PFSK-1 (cell line): ENCODE measurements at regions not wholly inside any gene's neighbourhood (a gene's known extent, or its start where the extent isn't known, plus 50 kb on each side); places are given as distances from the start of the nearest gene placed in this dataset.

Source experiments
- FOXP2 ChIP-seq: optimal IDR thresholded peaks from 2 replicates; pipeline ENCODE3; 2011; ENCODE audit warnings: borderline replicate concordance, control low read depth, inconsistent platforms; ENCODE audit not compliant: insufficient read depth; ENCODE audit errors: extremely low read length, extremely low read depth
- POLR2AphosphoS5 ChIP-seq: IDR thresholded peaks from 2 replicates; pipeline ENCODE4 v1.6.1; 2012; ENCODE audit warnings: low read depth, mild to moderate bottlenecking, control low read depth, low read length, moderate library complexity
- REST ChIP-seq, 2 experiments: IDR thresholded peaks; 2 replicates each; pipeline versions ENCODE4 v1.6.1 to v1.8.0; 2011 to 2012; ENCODE audit warnings: low read depth in 2 of 2, low read length in 2 of 2, control low read depth in 1 of 2, inconsistent platforms in 1 of 2, mild to moderate bottlenecking in 1 of 2, moderate library complexity in 1 of 2; ENCODE audit not compliant: insufficient read depth in 1 of 2
- SIN3A ChIP-seq: IDR thresholded peaks from 2 replicates; pipeline ENCODE4 v1.6.1; 2012; ENCODE audit warnings: mild to moderate bottlenecking, low read length, moderate library complexity, borderline replicate concordance; ENCODE audit not compliant: insufficient read depth
- TAF1 ChIP-seq: IDR thresholded peaks from 2 replicates; pipeline ENCODE4 v1.6.1; 2012; ENCODE audit warnings: low read length, control low read depth, borderline replicate concordance; ENCODE audit not compliant: insufficient read depth

DNA sequence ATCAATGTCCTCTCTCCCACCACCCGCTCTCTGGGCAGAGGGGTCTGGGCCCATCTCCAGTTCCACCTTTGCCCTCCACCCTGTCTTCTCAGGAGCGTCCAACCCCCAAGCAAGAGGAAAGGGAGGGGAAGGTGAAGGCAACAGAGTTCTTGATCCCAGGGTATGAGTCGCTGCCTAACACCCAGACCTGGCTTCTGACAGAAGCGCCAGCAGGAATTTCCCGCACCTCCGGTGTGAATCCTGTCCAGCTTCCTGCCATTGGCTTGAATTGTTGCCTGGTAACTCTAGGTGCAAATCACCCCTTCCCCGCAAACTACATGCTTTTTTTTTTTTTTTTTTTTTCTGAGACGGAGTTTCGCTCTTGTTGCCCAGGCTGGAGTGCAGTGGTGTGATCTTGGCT is 84.2 kb upstream of the IER5L start:
- TF ChIP-seq POLR2AphosphoS5: no peak
- no peak for TF ChIP-seq SIN3A
- no peak for TF ChIP-seq REST (IDR thresholded peaks at IDR 0.05; ENCODE audit: insufficient read depth in 1 of 2, low read depth in 2 of 2, low read length in 2 of 2)
- no peak for TF ChIP-seq TAF1
- TF ChIP-seq FOXP2: no peak
